Kidney glomerular epithelial cell (primary cell): ENCODE measurements at regions not wholly inside any gene's neighbourhood (a gene's known extent, or its start where the extent isn't known, plus 50 kb on each side); places are given as distances from the start of the nearest gene placed in this dataset.

Source experiments
- DNase-seq: peaks from one replicate; lab custom pipeline; 2025; lab: John Stamatoyannopoulos, UW

GRCh38 chr1:218990019-218990418 lies 183.7 kb upstream of the LYPLAL1 start:
- no peak for DNase-seq

- no peak for DNase-seq
These were observed 182.6 kb upstream of the LYPLAL1 start for GRCh38 chr1:218991089-218991488.

GRCh38 chr1:218994615-218995014 lies 179.1 kb upstream of the LYPLAL1 start:
- no peak for DNase-seq

GRCh38 chr1:218995091-218995665 lies 178.5 kb upstream of the LYPLAL1 start:
- DNase-seq: no peak

- DNase-seq: no peak
These were observed 177.3 kb upstream of the LYPLAL1 start for GRCh38 chr1:218996362-218996761.

- no peak for DNase-seq
These were observed 173.7 kb upstream of the LYPLAL1 start for GRCh38 chr1:219000005-219000404.

GRCh38 chr1:219000631-219001030 lies 173.0 kb upstream of the LYPLAL1 start:
- no peak for DNase-seq

- no peak for DNase-seq
These were observed 163.0 kb upstream of the LYPLAL1 start for GRCh38 chr1:219010720-219011119.

GRCh38 chr1:219020386-219020785 lies 153.3 kb upstream of the LYPLAL1 start:
- DNase-seq: no peak

GRCh38 chr1:219020846-219021245 lies 152.8 kb upstream of the LYPLAL1 start:
- no peak for DNase-seq

GRCh38 chr1:219027146-219027673 lies 146.5 kb upstream of the LYPLAL1 start:
- DNase-seq: no peak

- DNase-seq: no peak
These were observed 141.9 kb upstream of the LYPLAL1 start for GRCh38 chr1:219031809-219032208.

- DNase-seq: no peak
These were observed 135.3 kb upstream of the LYPLAL1 start for GRCh38 chr1:219038398-219038797.

GRCh38 chr1:219039017-219039681 lies 134.5 kb upstream of the LYPLAL1 start:
- no peak for DNase-seq

- DNase-seq: no peak
These were observed 134.0 kb upstream of the LYPLAL1 start for GRCh38 chr1:219039682-219040154.

GRCh38 chr1:219040291-219040690 lies 133.4 kb upstream of the LYPLAL1 start:
- DNase-seq: no peak

GRCh38 chr1:219041141-219041540 lies 132.5 kb upstream of the LYPLAL1 start:
- no peak for DNase-seq

GRCh38 chr1:219041818-219042217 lies 131.9 kb upstream of the LYPLAL1 start:
- no peak for DNase-seq

GRCh38 chr1:219042769-219043168 lies 130.9 kb upstream of the LYPLAL1 start:
- DNase-seq: no peak

GRCh38 chr1:219045246-219045645 lies 128.4 kb upstream of the LYPLAL1 start:
- DNase-seq: no peak

- no peak for DNase-seq
These were observed 124.2 kb upstream of the LYPLAL1 start for GRCh38 chr1:219049501-219049900.

- no peak for DNase-seq
These were observed 123.4 kb upstream of the LYPLAL1 start for GRCh38 chr1:219050086-219050821.

GRCh38 chr1:219050822-219051125 lies 122.9 kb upstream of the LYPLAL1 start:
- no peak for DNase-seq
